ENCODE measurements at regions not wholly inside any gene's neighbourhood (a gene's known extent, or its start where the extent isn't known, plus 50 kb on each side); places are given as distances from the start of the nearest gene placed in this dataset.

GRCh38 chr9:28916348-28916747 lies 1343.1 kb upstream of the C9orf72 start:
- Histone ChIP-seq H2BK20ac (ENCODE audit: low read depth, low read length, poor library complexity, severe bottlenecking) (no peak overlapping the region), H3K23ac (ENCODE audit: insufficient read length, low read depth, low read length) (no peak overlapping the region), H3K56ac (ENCODE audit: insufficient read length, low read depth, low read length) (no peak overlapping the region), H3K4ac (ENCODE audit: low read depth, low read length) (no peak overlapping the region), H4K8ac (replicated peaks; ENCODE audit: insufficient read length, low read depth, low read length) (no peak overlapping the region), H3K79me1 (ENCODE audit: insufficient read depth, low read depth, low read length, poor library complexity, severe bottlenecking) (no peaks in the 10 kb centered on the region), H3K9me3 (ENCODE audit: control insufficient read depth, low read depth, low read length) (no peaks in the 10 kb centered on the region), H2AK5ac (ENCODE audit: insufficient read length, low read length) (no peak overlapping the region), H2BK15ac (ENCODE audit: low read depth, low read length) (no peak overlapping the region), H2BK5ac (ENCODE audit: insufficient read length, low read length) (no peak overlapping the region), H2AFZ (ENCODE audit: low read length) (no peak overlapping the region), H3K23me2 (ENCODE audit: insufficient read length, low read depth, low read length, poor library complexity, severe bottlenecking) (no peaks in the 10 kb centered on the region), H3K79me2 (ENCODE audit: insufficient read depth, low read length) (0 out of 2 replicates have a peak, but pooled peaks cover 2% of the 10 kb centered on the region), H4K91ac (ENCODE audit: insufficient read length, low read depth, low read length) (no peak overlapping the region), H2BK120ac (ENCODE audit: low read depth, low read length, poor library complexity, severe bottlenecking) (no peak overlapping the region), H3K14ac (ENCODE audit: insufficient read depth, low read length) (no peak overlapping the region), H3K27me3 (ENCODE audit: insufficient read depth, low read length) (no peaks in the 10 kb centered on the region), H3K18ac (ENCODE audit: insufficient read length, low read depth, low read length) (no peak overlapping the region), H4K5ac (ENCODE audit: insufficient read length, low read depth, low read length) (no peak overlapping the region), H3K9ac (ENCODE audit: extremely low read depth, insufficient read length, low read length) (no peak overlapping the region), H2BK12ac (ENCODE audit: insufficient read length, low read depth, low read length) (no peak overlapping the region), H3K4me1 (ENCODE audit: insufficient read depth, low read length) (peaks cover 2% of the 10 kb centered on the region; the same call in 1 of the 2 replicates), H3K4me2 (ENCODE audit: insufficient read depth, insufficient read length, low read length) (no peak overlapping the region), H4K20me1 (ENCODE audit: control insufficient read depth, insufficient read depth, insufficient read length) (no peaks in the 10 kb centered on the region), H3T11ph (ENCODE audit: low read length) (no peak overlapping the region), H3K27ac (ENCODE audit: insufficient read length, low read depth, low read length) (no peak overlapping the region)
- no CpG with 5 or more reads among the region's 3 CpGs for WGBS (ENCODE audit: extremely low coverage, insufficient read length, low lambda C conversion rate)
- no peak for TF ChIP-seq CTCF (conservative IDR thresholded peaks at IDR 0.05)
- DNase-seq: no peak
- peaks cover under 1 to 2% of the 10 kb centered on the region in 2 experiments; a peak in 2 of 4 replicates for H3K4me1 Mint-ChIP-seq
- no peak overlapping the region; a peak in 1 of 7 replicates for H3K27ac Mint-ChIP-seq
- H3K9me3 Mint-ChIP-seq: peaks cover 3 to 7% of the 10 kb centered on the region in 2 experiments
- H3K4me3 Mint-ChIP-seq: no peak overlapping the region
- peaks cover 4 to 12% (median 9%) of the 10 kb centered on the region in 3 experiments for H3K36me3 Mint-ChIP-seq (ENCODE audit: insufficient read depth in 1 of 3, low read depth in 3 of 3)
- H3K27me3 Mint-ChIP-seq (ENCODE audit: low read depth): no peaks in the 10 kb centered on the region

All from H9 (cell line).